Liver (tissue), 3 donors: ENCODE measurements at regions not wholly inside any gene's neighbourhood (a gene's known extent, or its start where the extent isn't known, plus 50 kb on each side); places are given as distances from the start of the nearest gene placed in this dataset.

ENCODE experiments used
- RXRA ChIP-seq, 2 donors: IDR thresholded peaks; 2 replicates each; pipeline ENCODE4 v1.6.1; 2017 to 2018; ENCODE audit warnings: antibody characterized with exemption in 2 of 2, mild to moderate bottlenecking in 1 of 2
- TAF1 ChIP-seq: conservative IDR thresholded peaks from 2 replicates; pipeline ENCODE4 v1.6.1; 2016; ENCODE audit warnings: antibody characterized with exemption, mild to moderate bottlenecking
- TF ChIP-seq, protein P1 (sequence below): fragments of 150-350 bp; IDR thresholded peaks from 2 replicates; pipeline ENCODE4 v1.5.1; 2017; ENCODE audit warnings: improper control_type of control experiment, low read depth, low read length; ENCODE audit not compliant: missing input control
- donor health status: healthy.
- donor health status: healthy.

DNA sequence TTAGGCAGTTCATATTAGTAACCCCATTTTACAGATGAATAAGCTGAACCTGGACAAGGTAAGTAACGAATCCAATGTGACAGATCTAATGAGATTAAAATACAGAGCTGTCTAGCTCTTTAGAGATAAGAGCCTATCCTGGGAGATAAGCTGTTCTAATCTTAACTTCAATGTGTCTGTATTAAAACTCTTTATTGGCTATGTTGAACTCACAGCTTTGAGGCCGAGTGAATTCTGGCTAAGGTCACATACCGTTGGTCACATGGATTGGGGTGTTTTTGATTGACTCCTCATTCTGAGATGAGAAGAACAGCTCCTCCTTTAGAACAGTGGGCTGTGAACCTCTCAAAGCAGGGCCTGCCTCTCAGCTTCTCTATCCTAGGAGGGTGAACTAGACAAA, 113.4 kb upstream of the EEPD1 start:
- TF ChIP-seq RXRA (IDR thresholded peaks at IDR 0.05) (no peak), TAF1 (no peak)
- TF ChIP-seq, protein P1, sequence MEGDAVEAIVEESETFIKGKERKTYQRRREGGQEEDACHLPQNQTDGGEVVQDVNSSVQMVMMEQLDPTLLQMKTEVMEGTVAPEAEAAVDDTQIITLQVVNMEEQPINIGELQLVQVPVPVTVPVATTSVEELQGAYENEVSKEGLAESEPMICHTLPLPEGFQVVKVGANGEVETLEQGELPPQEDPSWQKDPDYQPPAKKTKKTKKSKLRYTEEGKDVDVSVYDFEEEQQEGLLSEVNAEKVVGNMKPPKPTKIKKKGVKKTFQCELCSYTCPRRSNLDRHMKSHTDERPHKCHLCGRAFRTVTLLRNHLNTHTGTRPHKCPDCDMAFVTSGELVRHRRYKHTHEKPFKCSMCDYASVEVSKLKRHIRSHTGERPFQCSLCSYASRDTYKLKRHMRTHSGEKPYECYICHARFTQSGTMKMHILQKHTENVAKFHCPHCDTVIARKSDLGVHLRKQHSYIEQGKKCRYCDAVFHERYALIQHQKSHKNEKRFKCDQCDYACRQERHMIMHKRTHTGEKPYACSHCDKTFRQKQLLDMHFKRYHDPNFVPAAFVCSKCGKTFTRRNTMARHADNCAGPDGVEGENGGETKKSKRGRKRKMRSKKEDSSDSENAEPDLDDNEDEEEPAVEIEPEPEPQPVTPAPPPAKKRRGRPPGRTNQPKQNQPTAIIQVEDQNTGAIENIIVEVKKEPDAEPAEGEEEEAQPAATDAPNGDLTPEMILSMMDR = no peak
